Kidney epithelial cell (primary cell): ENCODE measurements at regions not wholly inside any gene's neighbourhood (a gene's known extent, or its start where the extent isn't known, plus 50 kb on each side); places are given as distances from the start of the nearest gene placed in this dataset.

ENCODE experiments used
- DNase-seq: peaks from one replicate; pipeline ENCODE4 v3.0.0-alpha.2; 2010; ENCODE audit warnings: low read depth
- H3K27me3 ChIP-seq: 2 replicates; pipeline ENCODE4 v1.6.0; 2011; ENCODE audit warnings: low read length; ENCODE audit not compliant: control insufficient read depth, insufficient read depth
- H3K36me3 ChIP-seq: 2 replicates; pipeline ENCODE4 v1.5.1; 2011; ENCODE audit warnings: low read length; ENCODE audit not compliant: control insufficient read depth, insufficient read depth
- H3K4me3 ChIP-seq: 2 replicates; pipeline ENCODE4 v1.5.1; 2011; ENCODE audit warnings: low read depth, mild to moderate bottlenecking, control low read depth, low read length
- TF ChIP-seq, protein P1 (sequence below): IDR thresholded peaks from 2 replicates; pipeline ENCODE4 v1.5.1; 2011; ENCODE audit warnings: mild to moderate bottlenecking, moderate library complexity, low read length, control low read depth, inconsistent platforms; ENCODE audit not compliant: insufficient read depth, poor library complexity, severe bottlenecking

- Histone ChIP-seq H3K27me3 (no peaks in the 10 kb centered on the region), H3K36me3 (no peaks in the 10 kb centered on the region), H3K4me3 (no peak overlapping the region)
- TF ChIP-seq, protein P1, sequence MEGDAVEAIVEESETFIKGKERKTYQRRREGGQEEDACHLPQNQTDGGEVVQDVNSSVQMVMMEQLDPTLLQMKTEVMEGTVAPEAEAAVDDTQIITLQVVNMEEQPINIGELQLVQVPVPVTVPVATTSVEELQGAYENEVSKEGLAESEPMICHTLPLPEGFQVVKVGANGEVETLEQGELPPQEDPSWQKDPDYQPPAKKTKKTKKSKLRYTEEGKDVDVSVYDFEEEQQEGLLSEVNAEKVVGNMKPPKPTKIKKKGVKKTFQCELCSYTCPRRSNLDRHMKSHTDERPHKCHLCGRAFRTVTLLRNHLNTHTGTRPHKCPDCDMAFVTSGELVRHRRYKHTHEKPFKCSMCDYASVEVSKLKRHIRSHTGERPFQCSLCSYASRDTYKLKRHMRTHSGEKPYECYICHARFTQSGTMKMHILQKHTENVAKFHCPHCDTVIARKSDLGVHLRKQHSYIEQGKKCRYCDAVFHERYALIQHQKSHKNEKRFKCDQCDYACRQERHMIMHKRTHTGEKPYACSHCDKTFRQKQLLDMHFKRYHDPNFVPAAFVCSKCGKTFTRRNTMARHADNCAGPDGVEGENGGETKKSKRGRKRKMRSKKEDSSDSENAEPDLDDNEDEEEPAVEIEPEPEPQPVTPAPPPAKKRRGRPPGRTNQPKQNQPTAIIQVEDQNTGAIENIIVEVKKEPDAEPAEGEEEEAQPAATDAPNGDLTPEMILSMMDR, result no peak
- no peak for DNase-seq
These were observed 110.5 kb upstream of the ENPP6 start for GRCh38 chr4:184328022-184328736.

GRCh38 chr4:184324939-184325477 lies 107.3 kb upstream of the ENPP6 start:
- H3K4me3 ChIP-seq, result no peak overlapping the region
- no peaks in the 10 kb centered on the region for H3K27me3 ChIP-seq
- H3K36me3 ChIP-seq, result no peaks in the 10 kb centered on the region
- DNase-seq, result no peak
- TF ChIP-seq, protein P1, result no peak

GRCh38 chr4:184322328-184323025 lies 104.8 kb upstream of the ENPP6 start:
- no peak for DNase-seq
- no peak overlapping the region for H3K4me3 ChIP-seq
- no peaks in the 10 kb centered on the region for H3K27me3 ChIP-seq
- TF ChIP-seq, protein P1, result no peak
- H3K36me3 ChIP-seq, result no peaks in the 10 kb centered on the region

GRCh38 chr4:184320631-184321030 lies 103.0 kb upstream of the ENPP6 start:
- Histone ChIP-seq H3K4me3 (no peak overlapping the region), H3K36me3 (no peaks in the 10 kb centered on the region), H3K27me3 (no peaks in the 10 kb centered on the region)
- TF ChIP-seq, protein P1, result no peak
- no peak for DNase-seq

- Histone ChIP-seq H3K4me3 (no peak overlapping the region), H3K36me3 (no peaks in the 10 kb centered on the region), H3K27me3 (no peaks in the 10 kb centered on the region)
- DNase-seq, result no peak
- TF ChIP-seq, protein P1, result no peak
These were observed 101.2 kb upstream of the ENPP6 start for GRCh38 chr4:184318852-184319251.
